ENCODE measurements at regions not wholly inside any gene's neighbourhood (a gene's known extent, or its start where the extent isn't known, plus 50 kb on each side); places are given as distances from the start of the nearest gene placed in this dataset.

GRCh38 chr18:30705943-30706342 is 336.6 kb downstream of the DSC3 start:
- no peak for ATAC-seq
- TF ChIP-seq ZNF8 (CRISPR knock-in tag; IDR thresholded peaks at IDR 0.05): no peak
- TF ChIP-seq ZNF565 (CRISPR knock-in tag; conservative IDR thresholded peaks at IDR 0.05; ENCODE audit: low read depth): no peak
- TF ChIP-seq ESRRG (CRISPR knock-in tag; IDR thresholded peaks at IDR 0.05): no peak
- TF ChIP-seq, protein P1, sequence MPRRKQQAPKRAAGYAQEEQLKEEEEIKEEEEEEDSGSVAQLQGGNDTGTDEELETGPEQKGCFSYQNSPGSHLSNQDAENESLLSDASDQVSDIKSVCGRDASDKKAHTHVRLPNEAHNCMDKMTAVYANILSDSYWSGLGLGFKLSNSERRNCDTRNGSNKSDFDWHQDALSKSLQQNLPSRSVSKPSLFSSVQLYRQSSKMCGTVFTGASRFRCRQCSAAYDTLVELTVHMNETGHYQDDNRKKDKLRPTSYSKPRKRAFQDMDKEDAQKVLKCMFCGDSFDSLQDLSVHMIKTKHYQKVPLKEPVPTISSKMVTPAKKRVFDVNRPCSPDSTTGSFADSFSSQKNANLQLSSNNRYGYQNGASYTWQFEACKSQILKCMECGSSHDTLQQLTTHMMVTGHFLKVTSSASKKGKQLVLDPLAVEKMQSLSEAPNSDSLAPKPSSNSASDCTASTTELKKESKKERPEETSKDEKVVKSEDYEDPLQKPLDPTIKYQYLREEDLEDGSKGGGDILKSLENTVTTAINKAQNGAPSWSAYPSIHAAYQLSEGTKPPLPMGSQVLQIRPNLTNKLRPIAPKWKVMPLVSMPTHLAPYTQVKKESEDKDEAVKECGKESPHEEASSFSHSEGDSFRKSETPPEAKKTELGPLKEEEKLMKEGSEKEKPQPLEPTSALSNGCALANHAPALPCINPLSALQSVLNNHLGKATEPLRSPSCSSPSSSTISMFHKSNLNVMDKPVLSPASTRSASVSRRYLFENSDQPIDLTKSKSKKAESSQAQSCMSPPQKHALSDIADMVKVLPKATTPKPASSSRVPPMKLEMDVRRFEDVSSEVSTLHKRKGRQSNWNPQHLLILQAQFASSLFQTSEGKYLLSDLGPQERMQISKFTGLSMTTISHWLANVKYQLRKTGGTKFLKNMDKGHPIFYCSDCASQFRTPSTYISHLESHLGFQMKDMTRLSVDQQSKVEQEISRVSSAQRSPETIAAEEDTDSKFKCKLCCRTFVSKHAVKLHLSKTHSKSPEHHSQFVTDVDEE (CRISPR knock-in tag; IDR thresholded peaks at IDR 0.05): no peak
- TF ChIP-seq ARNTL (CRISPR knock-in tag; IDR thresholded peaks at IDR 0.05; ENCODE audit: borderline replicate concordance, low read depth): no peak
- TF ChIP-seq PPARA (CRISPR knock-in tag; IDR thresholded peaks at IDR 0.05; ENCODE audit: borderline replicate concordance): no peak
- no peak for TF ChIP-seq CSRNP3 (CRISPR knock-in tag; IDR thresholded peaks at IDR 0.05)

- TF ChIP-seq PPARA (CRISPR knock-in tag; IDR thresholded peaks at IDR 0.05; ENCODE audit: borderline replicate concordance) (no peak), ZFP30 (CRISPR knock-in tag; IDR thresholded peaks at IDR 0.05) (no peak), ARNTL (CRISPR knock-in tag; IDR thresholded peaks at IDR 0.05; ENCODE audit: borderline replicate concordance, low read depth) (no peak), SNAI2 (CRISPR knock-in tag; IDR thresholded peaks at IDR 0.05) (no peak)
- TF ChIP-seq, protein P2, sequence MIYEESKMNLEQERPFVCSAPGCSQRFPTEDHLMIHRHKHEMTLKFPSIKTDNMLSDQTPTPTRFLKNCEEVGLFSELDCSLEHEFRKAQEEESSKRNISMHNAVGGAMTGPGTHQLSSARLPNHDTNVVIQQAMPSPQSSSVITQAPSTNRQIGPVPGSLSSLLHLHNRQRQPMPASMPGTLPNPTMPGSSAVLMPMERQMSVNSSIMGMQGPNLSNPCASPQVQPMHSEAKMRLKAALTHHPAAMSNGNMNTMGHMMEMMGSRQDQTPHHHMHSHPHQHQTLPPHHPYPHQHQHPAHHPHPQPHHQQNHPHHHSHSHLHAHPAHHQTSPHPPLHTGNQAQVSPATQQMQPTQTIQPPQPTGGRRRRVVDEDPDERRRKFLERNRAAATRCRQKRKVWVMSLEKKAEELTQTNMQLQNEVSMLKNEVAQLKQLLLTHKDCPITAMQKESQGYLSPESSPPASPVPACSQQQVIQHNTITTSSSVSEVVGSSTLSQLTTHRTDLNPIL (CRISPR knock-in tag; IDR thresholded peaks at IDR 0.05; ENCODE audit: low read depth): no peak
- TF ChIP-seq, protein P1 (CRISPR knock-in tag; IDR thresholded peaks at IDR 0.05): no peak
- ATAC-seq: no peak
Measured at GRCh38 chr18:30698571-30698970, 344.0 kb downstream of the DSC3 start.

DNA sequence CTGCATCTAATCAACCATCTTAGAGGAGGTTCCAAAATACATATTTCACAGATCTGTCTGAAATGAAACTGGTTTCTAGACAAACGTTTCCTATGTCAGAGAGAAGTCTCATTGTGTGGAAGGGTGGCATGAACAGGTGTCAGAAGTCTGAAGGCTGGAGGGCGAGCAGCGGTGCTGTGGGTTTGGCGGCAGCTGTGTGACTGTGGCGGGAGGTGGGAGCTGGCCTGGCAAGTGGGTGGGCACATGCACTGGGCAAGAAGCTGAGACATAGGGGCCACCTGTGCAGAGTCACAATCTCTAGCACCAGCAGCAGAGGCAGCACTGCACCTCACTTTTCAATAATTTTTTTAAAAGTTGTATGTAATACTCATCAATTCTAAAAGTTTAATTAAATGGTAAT is 346.3 kb downstream of the DSC3 start:
- ATAC-seq: no peak

More for the DNA sequence above, 346.3 kb downstream of the DSC3 start:
- TF ChIP-seq OSR1 (CRISPR knock-in tag; IDR thresholded peaks at IDR 0.05): no peak
- TF ChIP-seq TOX (CRISPR knock-in tag; IDR thresholded peaks at IDR 0.05; ENCODE audit: borderline replicate concordance): no peak
- no peak for TF ChIP-seq TCF4 (CRISPR knock-in tag; IDR thresholded peaks at IDR 0.05; ENCODE audit: borderline replicate concordance)
- no peak for TF ChIP-seq ZFP3 (CRISPR knock-in tag; IDR thresholded peaks at IDR 0.05)
- no peak for TF ChIP-seq CSRNP3 (CRISPR knock-in tag; IDR thresholded peaks at IDR 0.05)
- TF ChIP-seq ARNTL (CRISPR knock-in tag; IDR thresholded peaks at IDR 0.05; ENCODE audit: borderline replicate concordance, low read depth): no peak
- TF ChIP-seq GLIS3 (CRISPR knock-in tag; IDR thresholded peaks at IDR 0.05): no peak
- TF ChIP-seq, protein P2 (CRISPR knock-in tag; IDR thresholded peaks at IDR 0.05; ENCODE audit: low read depth): no peak
- no peak for TF ChIP-seq PPARA (CRISPR knock-in tag; IDR thresholded peaks at IDR 0.05; ENCODE audit: borderline replicate concordance)
- TF ChIP-seq RARB (CRISPR knock-in tag; IDR thresholded peaks at IDR 0.05): no peak
- TF ChIP-seq CSDC2 (CRISPR knock-in tag; IDR thresholded peaks at IDR 0.05): no peak
- TF ChIP-seq, protein P1 (CRISPR knock-in tag; IDR thresholded peaks at IDR 0.05): no peak

All from SK-N-SH treated with all-trans-retinoic acid at 6 μM for 48 hours (cell line).